Mucosa of descending colon (tissue), 3 donors: ENCODE measurements at regions not wholly inside any gene's neighbourhood (a gene's known extent, or its start where the extent isn't known, plus 50 kb on each side); places are given as distances from the start of the nearest gene placed in this dataset.
"Not testable (repeated sequence)": the region's sequence is repeated elsewhere in the genome, so short reads cannot be mapped to it uniquely, and the experiment has no call there.

Experiments
- ATAC-seq: fragments of 200-7000 bp; cut with Tn5 transposase; one replicate; pipeline ENCODE4 v1.9.1; 2020; ENCODE audit warnings: mild to moderate bottlenecking, moderate library complexity
- DNase-seq, 3 donors: peaks; one replicate each; pipeline ENCODE4 v3.0.0-alpha.2; 2020
- H3K36me3 ChIP-seq: fragments of 200-600 bp; one replicate; pipeline ENCODE4 v1.8.0; 2021; ENCODE audit warnings: low read depth, mild to moderate bottlenecking
- H3K4me1 ChIP-seq: fragments of 200-600 bp; one replicate; pipeline ENCODE4 v1.8.0; 2021; ENCODE audit warnings: low read depth, mild to moderate bottlenecking
- H3K4me3 ChIP-seq: fragments of 200-600 bp; one replicate; pipeline ENCODE4 v1.8.0; 2021; ENCODE audit warnings: mild to moderate bottlenecking
- H3K9me3 ChIP-seq: fragments of 200-600 bp; one replicate; pipeline ENCODE4 v1.8.0; 2021; ENCODE audit warnings: mild to moderate bottlenecking
- CTCF ChIP-seq: fragments of 200-600 bp; IDR thresholded peaks from one replicate; pipeline ENCODE4 v1.8.0; 2022; ENCODE audit warnings: antibody characterized with exemption, mild to moderate bottlenecking
- intact Hi-C, 2 donors: fragments of 100-400 bp; cut with DNase I in 1 of 2; cut with micrococcal nuclease in 1 of 2; formaldehyde crosslinking; loops; one replicate each; pipeline versions ENCODE4 v1.11.0 to v1.11.1; 2022; cut with DNase I, micrococcal nuclease
- donor health status: DM: no; HTN: no; CAD: no; lungs with moderate emphysema.
- donor health status: DM: no; HTN: no; CAD: no.
- donor health status: DM: no; HTN: yes; CAD: no.

GRCh38 chr6:144410059-144410458 is 124.9 kb downstream of the UTRN start:
- intact Hi-C loops = loop anchor here in 1 of 2 donors (5.0 kb wide), 1 partner anchor 113 kb away; no protein-coding TSS in a partner anchor
- no peak for TF ChIP-seq CTCF
- Histone ChIP-seq H3K4me3 (no peak overlapping the region), H3K4me1 (peaks cover 19% of the 10 kb centered on the region), H3K9me3 (no peaks in the 10 kb centered on the region), H3K36me3 (no peaks in the 10 kb centered on the region)
- ATAC-seq (peak; percentile 84), DNase-seq (no peak)

- not testable (repeated sequence) for H3K4me3 ChIP-seq, ATAC-seq, H3K9me3 ChIP-seq, DNase-seq, H3K36me3 ChIP-seq
- H3K4me1 ChIP-seq = peaks cover 19% of the 10 kb centered on the region
- intact Hi-C loops = loop anchor here in 1 of 2 donors (5.0 kb wide), 1 partner anchor 113 kb away; no protein-coding TSS in a partner anchor
Observed at GRCh38 chr6:144410574-144410973, 125.4 kb downstream of the UTRN start.

GRCh38 chr6:144411531-144412165 is 126.5 kb downstream of the UTRN start:
- Histone ChIP-seq H3K4me3 (no peak overlapping the region), H3K4me1 (peaks cover 19% of the 10 kb centered on the region), H3K9me3 (no peaks in the 10 kb centered on the region), H3K36me3 (no peaks in the 10 kb centered on the region)
- intact Hi-C loops = loop anchor here in 1 of 2 donors (5.0 kb wide), 1 partner anchor 114 kb away; no protein-coding TSS in a partner anchor
- ATAC-seq (peak; percentile 41), DNase-seq (no peak)
- TF ChIP-seq CTCF = no peak

GRCh38 chr6:144413418-144413817 is 128.3 kb downstream of the UTRN start:
- no peaks in the 10 kb centered on the region for H3K36me3 ChIP-seq
- H3K9me3 ChIP-seq = no peaks in the 10 kb centered on the region
- peak; percentile 24 for ATAC-seq
- peak in 1 of 3 donors; percentile 26 for DNase-seq
- H3K4me3 ChIP-seq = no peak overlapping the region
- TF ChIP-seq CTCF = no peak
- H3K4me1 ChIP-seq = peaks cover 19% of the 10 kb centered on the region
- intact Hi-C loops = loop anchor here in 1 of 2 donors (5.0 kb wide), 1 partner anchor 116 kb away; no protein-coding TSS in a partner anchor

- H3K4me3 ChIP-seq = no peak overlapping the region
- intact Hi-C loops = no loop called here
- no peak for DNase-seq
- H3K9me3 ChIP-seq = no peaks in the 10 kb centered on the region
- H3K36me3 ChIP-seq = no peaks in the 10 kb centered on the region
- ATAC-seq = peak; percentile 88
- no peak for TF ChIP-seq CTCF
- H3K4me1 ChIP-seq = peaks cover 18% of the 10 kb centered on the region
Observed at GRCh38 chr6:144415014-144415413, 129.9 kb downstream of the UTRN start.

- no peak for ATAC-seq
Observed at GRCh38 chr6:144415835-144416237, 130.7 kb downstream of the UTRN start.

More at GRCh38 chr6:144415835-144416237, 130.7 kb downstream of the UTRN start:
- Histone ChIP-seq H3K4me1 (peaks cover 10% of the 10 kb centered on the region), H3K36me3 (no peaks in the 10 kb centered on the region), H3K4me3 (no peak overlapping the region), H3K9me3 (no peaks in the 10 kb centered on the region)
- intact Hi-C loops = no loop called here
- DNase-seq = no peak
- TF ChIP-seq CTCF = no peak
